T-helper 2 cell treated with Interferon-gamma antibody and Interleukin-4, amounts not matched to agents 100 ng/mL and 5 ng/mL, for 36 hours (primary cell): ENCODE measurements at regions not wholly inside any gene's neighbourhood (a gene's known extent, or its start where the extent isn't known, plus 50 kb on each side); places are given as distances from the start of the nearest gene placed in this dataset.
"Not testable (repeated sequence)": the region's sequence is repeated elsewhere in the genome, so short reads cannot be mapped to it uniquely, and the experiment has no call there.

Experiments
- intact Hi-C: fragments of 100-400 bp; cut with micrococcal nuclease; formaldehyde crosslinking; loops from one replicate; pipeline ENCODE4 v1.15.1; 2023

- intact Hi-C loops: no loop called here
Measured at GRCh38 chr3:15903164-15903563, 105.4 kb upstream of the ANKRD28 start.

GRCh38 chr3:15903759-15904720 is 106.3 kb upstream of the ANKRD28 start:
- intact Hi-C loops: no loop called here

- intact Hi-C loops: no loop called here
Measured at GRCh38 chr3:15905041-15905440, 107.3 kb upstream of the ANKRD28 start.

- intact Hi-C loops: not testable (repeated sequence)
Measured at GRCh38 chr3:15907403-15907802, 109.6 kb upstream of the ANKRD28 start.

GRCh38 chr3:15918988-15919387 is 121.2 kb upstream of the ANKRD28 start:
- intact Hi-C loops: no loop called here

GRCh38 chr3:15919971-15920370 is 122.2 kb upstream of the ANKRD28 start:
- intact Hi-C loops: no loop called here

GRCh38 chr3:15923640-15924405 is 126.0 kb upstream of the ANKRD28 start:
- intact Hi-C loops: no loop called here

- intact Hi-C loops: no loop called here
Measured at GRCh38 chr3:15924914-15925313, 127.1 kb upstream of the ANKRD28 start.

- intact Hi-C loops: no loop called here
Measured at GRCh38 chr3:15926871-15927270, 129.1 kb upstream of the ANKRD28 start.

- intact Hi-C loops: no loop called here
Measured at GRCh38 chr3:15927969-15928368, 130.2 kb upstream of the ANKRD28 start.

GRCh38 chr3:15929944-15930571 is 132.3 kb upstream of the ANKRD28 start:
- intact Hi-C loops: no loop called here

GRCh38 chr3:15932348-15933300 is 134.8 kb upstream of the ANKRD28 start:
- intact Hi-C loops: no loop called here

GRCh38 chr3:15933439-15934139 is 135.8 kb upstream of the ANKRD28 start:
- intact Hi-C loops: no loop called here

GRCh38 chr3:15934389-15935195 is 136.8 kb upstream of the ANKRD28 start:
- intact Hi-C loops: no loop called here

GRCh38 chr3:15936312-15936711 is 138.5 kb upstream of the ANKRD28 start:
- intact Hi-C loops: no loop called here

GRCh38 chr3:15940641-15941040 is 142.9 kb upstream of the ANKRD28 start:
- intact Hi-C loops: no loop called here

- intact Hi-C loops: not testable (repeated sequence)
Measured at GRCh38 chr3:15941457-15941856, 143.7 kb upstream of the ANKRD28 start.

- intact Hi-C loops: no loop called here
Measured at GRCh38 chr3:15941958-15942357, 144.2 kb upstream of the ANKRD28 start.

- intact Hi-C loops: no loop called here
Measured at GRCh38 chr3:15942462-15942861, 144.7 kb upstream of the ANKRD28 start.
